ENCODE measurements at regions not wholly inside any gene's neighbourhood (a gene's known extent, or its start where the extent isn't known, plus 50 kb on each side); places are given as distances from the start of the nearest gene placed in this dataset.
"Not testable (repeated sequence)": the region's sequence is repeated elsewhere in the genome, so short reads cannot be mapped to it uniquely, and the experiment has no call there.

DNA sequence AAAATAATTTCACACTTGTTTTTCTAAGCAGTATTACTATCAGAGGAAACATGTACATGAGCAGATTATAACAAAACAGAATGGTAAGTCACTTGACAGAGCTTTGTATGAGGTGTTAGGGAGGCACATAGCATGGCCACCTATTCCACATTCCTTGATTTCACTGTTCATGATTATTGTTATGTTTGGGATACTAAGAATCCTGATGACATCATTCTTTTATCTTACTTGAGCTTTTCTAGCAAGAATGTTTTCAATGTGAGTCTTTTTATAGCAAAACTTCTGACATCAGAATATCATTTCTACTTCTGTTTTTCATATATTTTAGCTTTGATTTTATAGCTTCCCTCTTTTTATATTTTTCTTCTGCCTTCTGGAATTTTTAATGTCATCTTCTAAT is 208.2 kb downstream of the DMRTA1 start:
- no peak for DNase-seq

GRCh38 chr9:22657713-22658112 is 211.1 kb downstream of the DMRTA1 start:
- no peak for DNase-seq

- not testable (repeated sequence) for DNase-seq
Observed at GRCh38 chr9:22658484-22658883, 211.9 kb downstream of the DMRTA1 start.

DNA sequence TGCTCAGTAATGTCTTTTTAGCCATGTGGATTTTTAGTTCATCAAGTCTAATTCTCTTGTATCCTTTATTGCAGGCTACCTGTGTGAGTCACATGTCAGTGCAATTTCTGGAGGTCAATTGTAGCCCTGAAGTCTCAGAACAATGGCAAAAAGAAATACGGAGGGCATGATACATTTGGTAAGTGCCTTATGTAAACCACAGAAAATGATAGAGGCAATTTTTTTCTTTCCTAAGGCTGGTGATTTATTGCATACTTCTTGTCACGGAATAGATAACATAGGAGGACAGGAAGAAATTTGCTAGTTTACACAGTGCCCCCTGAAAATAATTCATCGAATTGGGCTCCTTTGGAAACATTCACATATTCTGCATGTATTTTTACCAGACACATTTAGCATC is 235.9 kb downstream of the DMRTA1 start:
- no peak for DNase-seq

DNA sequence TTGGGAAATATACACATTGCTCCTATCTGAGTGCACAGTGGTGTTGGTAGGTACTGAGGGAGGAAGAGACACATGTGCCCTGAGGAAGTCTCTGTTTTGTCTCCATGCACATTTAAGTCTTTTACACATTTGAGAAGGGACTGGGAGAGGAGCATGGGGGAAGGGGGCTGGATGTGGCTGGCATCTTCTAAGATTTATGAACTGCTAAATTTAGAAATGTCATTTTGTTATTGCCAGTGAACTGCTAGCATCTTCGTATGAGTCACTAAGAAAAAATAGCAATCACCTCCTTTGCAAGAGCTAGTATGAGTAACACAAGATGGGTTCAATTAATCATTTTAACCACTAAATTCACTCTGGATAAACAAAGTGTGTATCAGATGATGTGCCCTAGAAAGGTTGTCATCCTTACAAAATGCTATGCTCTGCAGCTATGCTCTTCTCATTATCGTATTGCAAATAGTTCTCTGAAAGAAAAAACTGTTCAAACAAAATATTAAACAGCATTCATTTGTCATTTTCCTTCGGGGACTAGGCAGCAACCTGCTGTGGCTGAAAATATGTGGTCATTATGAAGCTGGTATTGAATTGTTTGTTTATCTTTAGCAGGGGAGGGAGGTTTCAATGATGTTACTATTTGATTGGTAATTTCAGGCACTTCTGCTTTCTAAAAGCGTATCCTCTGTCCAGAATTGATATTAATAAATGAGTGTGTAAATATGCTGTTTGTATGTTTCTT is 236.5 kb downstream of the DMRTA1 start:
- no peak for DNase-seq

- DNase-seq = no peak
Observed at GRCh38 chr9:22683700-22684075, 237.1 kb downstream of the DMRTA1 start.

- DNase-seq = no peak
Observed at GRCh38 chr9:22693156-22693555, 246.5 kb downstream of the DMRTA1 start.

- DNase-seq = no peak
Observed at GRCh38 chr9:22700171-22700570, 253.5 kb downstream of the DMRTA1 start.

GRCh38 chr9:22718653-22719052 is 272.0 kb downstream of the DMRTA1 start:
- DNase-seq = no peak

- DNase-seq = no peak
Observed at GRCh38 chr9:22722492-22722891, 275.9 kb downstream of the DMRTA1 start.

DNA sequence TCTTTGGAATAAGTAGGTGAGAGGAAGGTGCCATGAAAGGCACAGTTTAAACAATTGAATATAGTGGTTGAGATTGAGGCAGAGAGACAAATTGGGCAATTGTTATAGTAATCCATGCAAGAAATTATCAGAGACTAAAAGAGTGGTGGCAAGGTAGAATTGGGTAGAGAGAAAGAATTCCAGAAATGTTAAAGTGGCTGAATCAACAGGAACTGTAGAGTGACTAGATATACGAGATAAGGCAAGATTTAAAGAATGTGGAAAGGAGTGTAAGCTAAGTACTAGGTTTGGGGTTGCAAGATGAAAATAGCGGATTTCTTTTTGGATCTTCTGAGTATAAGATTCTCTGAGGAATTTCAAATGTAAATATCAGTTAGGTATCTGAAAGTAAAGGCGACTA is 285.2 kb downstream of the DMRTA1 start:
- no peak for DNase-seq

DNA sequence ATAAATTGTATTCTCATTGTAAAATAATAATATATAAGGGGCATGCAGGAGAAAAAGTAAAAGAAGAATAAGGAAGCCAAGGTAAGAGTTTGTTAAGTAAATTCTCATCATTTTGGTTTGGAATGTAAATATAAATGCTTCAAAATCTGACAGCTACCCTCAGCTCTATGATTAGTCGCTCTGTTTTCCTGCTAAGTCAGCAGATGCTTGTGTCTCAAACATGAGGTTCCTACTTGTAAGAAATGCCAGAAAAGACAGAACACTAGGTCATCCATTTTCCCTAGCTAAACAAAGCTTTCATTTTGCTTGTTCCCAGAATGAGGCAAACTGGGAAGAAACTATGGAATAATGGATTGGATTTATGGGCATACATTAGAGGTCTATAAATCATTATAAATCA is 293.1 kb downstream of the DMRTA1 start:
- no peak for DNase-seq

DNA sequence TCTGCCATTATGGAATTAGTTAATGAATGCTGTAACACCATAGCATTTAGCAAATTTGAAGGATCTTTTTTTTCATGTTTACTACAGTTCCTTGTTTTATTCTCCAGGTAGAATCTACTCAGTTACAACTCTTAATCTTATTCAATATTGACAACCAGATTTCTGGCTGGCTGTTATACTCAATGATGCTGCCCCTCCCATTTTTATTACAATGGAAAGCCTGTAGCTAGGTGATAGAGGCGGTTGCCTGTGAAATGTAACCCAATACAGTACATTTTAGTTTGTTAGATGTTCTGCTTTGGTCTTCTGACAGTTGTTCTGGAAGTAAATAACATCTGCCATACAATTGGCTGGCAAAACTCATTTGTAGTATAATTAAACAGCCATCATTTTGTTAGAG is 294.2 kb downstream of the DMRTA1 start:
- no peak for DNase-seq

- no peak for DNase-seq
Observed at GRCh38 chr9:22742401-22742800, 295.8 kb downstream of the DMRTA1 start.

- DNase-seq = no peak
Observed at GRCh38 chr9:22773501-22774220, 327.0 kb downstream of the DMRTA1 start.

DNA sequence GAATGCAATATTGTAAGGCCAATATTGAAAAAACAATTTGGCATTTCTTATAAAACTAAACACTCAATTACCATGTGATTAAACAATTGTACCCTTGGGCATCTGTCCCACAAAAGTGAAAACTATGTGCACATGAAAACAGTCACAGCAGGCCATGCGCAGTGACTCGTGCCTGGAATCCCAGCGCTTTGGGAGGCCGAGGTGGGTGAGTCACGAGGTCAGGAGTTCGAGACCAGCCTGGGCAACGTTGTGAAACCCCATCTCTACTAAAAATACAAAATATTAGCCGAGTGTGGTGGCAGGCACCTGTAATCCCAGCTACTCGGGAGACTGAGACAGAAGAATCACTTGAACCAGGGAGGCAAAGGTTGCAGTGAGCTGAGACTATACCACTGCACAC is 343.7 kb downstream of the DMRTA1 start:
- no peak for DNase-seq

GRCh38 chr9:22808876-22809275 is 362.3 kb downstream of the DMRTA1 start:
- DNase-seq = no peak

GRCh38 chr9:22809371-22809770 is 362.7 kb downstream of the DMRTA1 start:
- DNase-seq = no peak

DNA sequence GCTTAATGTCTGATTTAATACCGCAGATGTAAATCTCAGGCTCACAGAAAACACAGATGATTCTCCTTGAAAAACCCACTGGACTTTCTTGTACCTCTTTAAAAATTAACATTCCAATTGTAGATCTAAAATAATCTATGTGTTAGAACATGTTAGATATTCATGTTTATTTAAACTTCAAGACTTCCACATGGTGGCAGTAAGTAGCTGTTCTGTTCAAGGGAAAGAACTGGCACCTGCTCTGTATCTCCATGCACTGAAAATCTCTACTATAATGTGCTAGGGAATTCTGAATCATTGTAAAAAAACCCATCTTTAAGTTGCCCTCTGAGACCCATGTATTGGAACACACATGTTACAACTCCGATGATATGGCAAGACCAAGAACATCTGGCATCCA is 366.9 kb downstream of the DMRTA1 start:
- DNase-seq = no peak

GRCh38 chr9:22815246-22815645 is 368.6 kb downstream of the DMRTA1 start:
- DNase-seq = no peak

DNA sequence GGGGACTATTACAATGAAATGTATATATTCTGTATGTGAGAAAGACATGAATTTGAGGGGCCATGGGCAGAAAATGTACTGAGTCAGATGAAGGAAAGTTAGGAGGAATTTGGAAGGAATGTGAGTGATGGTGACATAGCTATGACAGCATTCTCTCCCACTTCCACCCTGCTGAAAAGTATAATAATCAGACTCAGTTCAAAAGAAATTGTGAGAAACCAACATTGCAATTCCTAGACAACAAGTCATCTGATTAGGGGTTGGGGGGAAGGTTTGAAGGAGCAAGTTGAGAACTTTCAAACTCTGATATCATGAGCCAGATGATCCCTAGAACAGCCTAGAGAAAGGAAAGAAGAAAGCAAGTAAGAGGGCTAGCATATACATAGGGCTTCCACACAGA is 370.6 kb downstream of the DMRTA1 start:
- DNase-seq = no peak

DNA sequence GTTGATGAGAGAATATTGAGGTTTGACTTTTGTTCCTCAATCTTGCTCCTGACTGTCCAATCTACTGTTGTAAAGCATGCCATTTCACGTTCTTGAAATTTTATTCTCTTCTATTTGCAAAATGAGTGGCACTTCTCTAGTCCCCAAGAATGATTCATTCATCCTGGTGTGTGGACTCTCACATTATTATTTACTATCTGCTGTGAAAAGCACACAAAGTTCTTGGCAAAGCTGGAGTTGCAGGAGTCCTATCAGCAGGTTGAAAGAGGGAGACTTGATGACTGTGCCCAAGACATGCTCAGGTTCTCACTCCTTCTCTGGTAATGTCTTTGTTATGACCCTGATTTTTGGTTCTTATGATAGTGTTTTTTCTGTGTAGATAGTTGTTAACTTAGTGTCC is 382.6 kb downstream of the DMRTA1 start:
- DNase-seq = no peak

GRCh38 chr9:22838266-22838665 is 391.6 kb downstream of the DMRTA1 start:
- DNase-seq = no peak

DNA sequence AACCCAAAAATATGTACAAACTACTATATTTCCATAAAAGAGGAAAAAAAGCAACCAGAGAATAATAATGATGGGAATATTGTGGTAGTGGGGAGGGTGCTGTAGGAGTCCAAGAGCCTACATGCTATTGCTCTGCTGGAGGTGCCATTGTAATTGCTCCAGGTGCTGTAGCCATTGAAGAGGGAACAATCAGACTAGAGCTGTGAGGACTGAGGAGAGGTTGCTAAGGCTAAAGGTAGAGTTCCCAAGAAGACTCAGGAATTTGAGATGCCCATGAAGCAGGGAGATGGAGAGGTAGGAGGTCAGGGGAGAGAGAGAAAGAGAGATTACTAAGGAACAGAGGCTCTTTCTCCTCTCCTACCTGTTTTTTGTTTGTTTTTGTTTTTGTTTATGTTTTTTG is 394.0 kb downstream of the DMRTA1 start:
- DNase-seq = no peak

DNA sequence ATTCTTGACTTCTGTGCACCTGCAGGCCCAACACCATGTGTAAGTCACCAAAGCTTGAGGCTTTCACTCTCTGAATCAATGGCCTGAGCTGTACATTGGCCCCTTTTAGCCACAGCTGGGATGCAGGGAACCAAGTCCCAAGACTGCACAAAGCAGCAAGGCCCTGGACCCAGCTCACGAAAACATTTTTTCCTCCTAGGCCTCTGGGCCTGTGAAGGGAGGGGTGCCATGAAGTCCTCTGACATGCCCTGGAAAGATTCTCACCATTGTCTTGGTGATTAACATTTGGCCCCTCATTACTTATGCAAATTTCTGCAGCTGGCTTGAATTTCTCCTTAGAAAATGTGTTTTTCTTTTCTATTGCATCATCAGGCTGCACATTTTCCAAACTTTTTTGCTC is 398.6 kb downstream of the DMRTA1 start:
- DNase-seq = not testable (repeated sequence)
